ENCODE measurements at regions not wholly inside any gene's neighbourhood (a gene's known extent, or its start where the extent isn't known, plus 50 kb on each side); places are given as distances from the start of the nearest gene placed in this dataset.
"Not testable (repeated sequence)": the region's sequence is repeated elsewhere in the genome, so short reads cannot be mapped to it uniquely, and the experiment has no call there.

DNA sequence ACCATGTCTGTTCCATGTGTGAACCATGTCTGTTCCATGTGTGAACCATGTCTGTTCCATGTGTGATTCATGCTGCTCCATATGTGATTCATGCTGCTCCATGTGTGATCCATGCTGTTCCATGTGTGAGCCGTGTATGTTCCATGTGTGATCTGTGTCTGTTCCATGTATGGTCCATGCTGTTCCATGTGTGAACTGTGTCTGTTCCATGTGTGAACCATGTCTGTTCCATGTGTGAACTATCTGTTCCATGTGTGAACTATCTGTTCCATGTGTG is 74.7 kb upstream of the METTL9 start:
- TF ChIP-seq, protein P1, sequence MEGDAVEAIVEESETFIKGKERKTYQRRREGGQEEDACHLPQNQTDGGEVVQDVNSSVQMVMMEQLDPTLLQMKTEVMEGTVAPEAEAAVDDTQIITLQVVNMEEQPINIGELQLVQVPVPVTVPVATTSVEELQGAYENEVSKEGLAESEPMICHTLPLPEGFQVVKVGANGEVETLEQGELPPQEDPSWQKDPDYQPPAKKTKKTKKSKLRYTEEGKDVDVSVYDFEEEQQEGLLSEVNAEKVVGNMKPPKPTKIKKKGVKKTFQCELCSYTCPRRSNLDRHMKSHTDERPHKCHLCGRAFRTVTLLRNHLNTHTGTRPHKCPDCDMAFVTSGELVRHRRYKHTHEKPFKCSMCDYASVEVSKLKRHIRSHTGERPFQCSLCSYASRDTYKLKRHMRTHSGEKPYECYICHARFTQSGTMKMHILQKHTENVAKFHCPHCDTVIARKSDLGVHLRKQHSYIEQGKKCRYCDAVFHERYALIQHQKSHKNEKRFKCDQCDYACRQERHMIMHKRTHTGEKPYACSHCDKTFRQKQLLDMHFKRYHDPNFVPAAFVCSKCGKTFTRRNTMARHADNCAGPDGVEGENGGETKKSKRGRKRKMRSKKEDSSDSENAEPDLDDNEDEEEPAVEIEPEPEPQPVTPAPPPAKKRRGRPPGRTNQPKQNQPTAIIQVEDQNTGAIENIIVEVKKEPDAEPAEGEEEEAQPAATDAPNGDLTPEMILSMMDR (optimal IDR thresholded peaks at IDR 0.05 in 1 of 3, IDR thresholded peaks at IDR 0.05 in 1 of 3, conservative IDR thresholded peaks at IDR 0.05 in 1 of 3; ENCODE audit: extremely low read depth in 1 of 3, insufficient read depth in 2 of 3, low read length in 3 of 3) = not testable (repeated sequence)
- TF ChIP-seq EZH2 (IDR thresholded peaks at IDR 0.05; ENCODE audit: low read length) = not testable (repeated sequence)
